ENCODE measurements at regions not wholly inside any gene's neighbourhood (a gene's known extent, or its start where the extent isn't known, plus 50 kb on each side); places are given as distances from the start of the nearest gene placed in this dataset.

DNA sequence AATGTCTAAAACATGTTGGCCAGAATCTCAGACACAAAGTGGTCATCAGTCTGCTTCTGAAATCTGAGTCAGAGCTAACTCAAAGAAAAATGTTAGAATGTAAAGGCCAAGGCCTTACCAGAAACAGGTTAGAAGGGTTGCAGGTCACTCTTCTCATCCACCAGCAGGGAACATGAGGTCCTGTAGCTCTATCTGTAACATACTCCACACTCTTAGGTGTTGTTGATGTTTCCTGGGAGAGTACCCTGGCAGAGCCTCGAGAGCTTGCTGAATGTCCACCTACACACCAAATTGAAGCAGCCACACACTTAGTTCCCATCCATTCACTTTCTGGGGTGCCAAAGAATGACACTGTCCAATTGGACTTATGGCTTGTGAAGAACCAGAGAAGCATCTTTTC is 76.6 kb upstream of the INPP4B start:
- Histone ChIP-seq H3K36me3 (replicated peaks in 1 of 2; ENCODE audit: control insufficient read depth in 1 of 2, insufficient read depth in 2 of 2, low read length in 2 of 2) (no peaks in the 10 kb centered on the region), H3K9ac (ENCODE audit: insufficient read depth, low read depth, low read length) (no peak overlapping the region), H2AFZ (ENCODE audit: low read length) (no peak overlapping the region), H3K4me2 (ENCODE audit: low read depth, low read length) (no peak overlapping the region), H3K4me3 (replicated peaks in 1 of 3; ENCODE audit: insufficient read depth in 1 of 3, low read depth in 2 of 3, low read length in 3 of 3) (no peak overlapping the region), H3K27ac (ENCODE audit: extremely low read length, insufficient read depth, low read length) (no peak overlapping the region), H3K9me3 (ENCODE audit: low read length) (no peaks in the 10 kb centered on the region), H3K79me2 (ENCODE audit: insufficient read depth, low read length) (no peaks in the 10 kb centered on the region), H4K20me1 (ENCODE audit: insufficient read depth, low read length) (no peaks in the 10 kb centered on the region), H3K4me1 (ENCODE audit: insufficient read depth, low read length) (no peaks in the 10 kb centered on the region), H3K27me3 (ENCODE audit: control insufficient read depth in 1 of 2, insufficient read depth in 2 of 2, low read length in 2 of 2) (0 out of 5 replicates have a peak, but pooled peaks cover 0 to 1% of the 10 kb centered on the region in 2 experiments)
- TF ChIP-seq CBX1 (IDR thresholded peaks at IDR 0.05; ENCODE audit: low read depth), result no peak
- TF ChIP-seq ZNF136 (CRISPR knock-in tag; IDR thresholded peaks at IDR 0.05; ENCODE audit: low read depth), result no peak
- TF ChIP-seq, protein P1, sequence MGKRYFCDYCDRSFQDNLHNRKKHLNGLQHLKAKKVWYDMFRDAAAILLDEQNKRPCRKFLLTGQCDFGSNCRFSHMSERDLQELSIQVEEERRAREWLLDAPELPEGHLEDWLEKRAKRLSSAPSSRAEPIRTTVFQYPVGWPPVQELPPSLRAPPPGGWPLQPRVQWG (CRISPR knock-in tag; IDR thresholded peaks at IDR 0.05; ENCODE audit: borderline replicate concordance, low read depth), result no peak
- no peak for TF ChIP-seq FOXJ3 (CRISPR knock-in tag; IDR thresholded peaks at IDR 0.05; ENCODE audit: borderline replicate concordance)
- no peak for TF ChIP-seq ADNP (CRISPR knock-in tag; IDR thresholded peaks at IDR 0.05)
- no peak for TF ChIP-seq TCF7L2 (IDR thresholded peaks at IDR 0.05; ENCODE audit: low read depth, low read length)
- TF ChIP-seq TEAD3 (CRISPR knock-in tag; optimal IDR thresholded peaks at IDR 0.05; ENCODE audit: borderline replicate concordance), result no peak
- TF ChIP-seq PRPF4 (IDR thresholded peaks at IDR 0.05; ENCODE audit: low read depth, low read length, poor library complexity, severe bottlenecking), result no peak
- TF ChIP-seq, protein P2, sequence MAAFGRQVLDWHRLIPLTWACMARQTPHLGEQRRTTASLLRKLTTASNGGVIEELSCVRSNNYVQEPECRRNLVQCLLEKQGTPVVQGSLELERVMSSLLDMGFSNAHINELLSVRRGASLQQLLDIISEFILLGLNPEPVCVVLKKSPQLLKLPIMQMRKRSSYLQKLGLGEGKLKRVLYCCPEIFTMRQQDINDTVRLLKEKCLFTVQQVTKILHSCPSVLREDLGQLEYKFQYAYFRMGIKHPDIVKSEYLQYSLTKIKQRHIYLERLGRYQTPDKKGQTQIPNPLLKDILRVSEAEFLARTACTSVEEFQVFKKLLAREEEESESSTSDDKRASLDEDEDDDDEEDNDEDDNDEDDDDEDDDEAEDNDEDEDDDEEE (CRISPR knock-in tag; IDR thresholded peaks at IDR 0.05), result no peak
- no peak for TF ChIP-seq ZNF337 (CRISPR knock-in tag; IDR thresholded peaks at IDR 0.05; ENCODE audit: borderline replicate concordance, low read depth)
- no peak for TF ChIP-seq ARNTL (CRISPR knock-in tag; IDR thresholded peaks at IDR 0.05)
- TF ChIP-seq, protein P3, sequence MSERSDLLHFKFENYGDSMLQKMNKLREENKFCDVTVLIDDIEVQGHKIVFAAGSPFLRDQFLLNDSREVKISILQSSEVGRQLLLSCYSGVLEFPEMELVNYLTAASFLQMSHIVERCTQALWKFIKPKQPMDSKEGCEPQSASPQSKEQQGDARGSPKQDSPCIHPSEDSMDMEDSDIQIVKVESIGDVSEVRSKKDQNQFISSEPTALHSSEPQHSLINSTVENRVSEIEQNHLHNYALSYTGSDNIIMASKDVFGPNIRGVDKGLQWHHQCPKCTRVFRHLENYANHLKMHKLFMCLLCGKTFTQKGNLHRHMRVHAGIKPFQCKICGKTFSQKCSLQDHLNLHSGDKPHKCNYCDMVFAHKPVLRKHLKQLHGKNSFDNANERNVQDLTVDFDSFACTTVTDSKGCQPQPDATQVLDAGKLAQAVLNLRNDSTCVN (CRISPR knock-in tag; IDR thresholded peaks at IDR 0.05; ENCODE audit: borderline replicate concordance), result no peak
- TF ChIP-seq ZNF557 (CRISPR knock-in tag; IDR thresholded peaks at IDR 0.05), result no peak
- TF ChIP-seq, protein P4, sequence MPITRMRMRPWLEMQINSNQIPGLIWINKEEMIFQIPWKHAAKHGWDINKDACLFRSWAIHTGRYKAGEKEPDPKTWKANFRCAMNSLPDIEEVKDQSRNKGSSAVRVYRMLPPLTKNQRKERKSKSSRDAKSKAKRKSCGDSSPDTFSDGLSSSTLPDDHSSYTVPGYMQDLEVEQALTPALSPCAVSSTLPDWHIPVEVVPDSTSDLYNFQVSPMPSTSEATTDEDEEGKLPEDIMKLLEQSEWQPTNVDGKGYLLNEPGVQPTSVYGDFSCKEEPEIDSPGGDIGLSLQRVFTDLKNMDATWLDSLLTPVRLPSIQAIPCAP (CRISPR knock-in tag; IDR thresholded peaks at IDR 0.05; ENCODE audit: low read depth), result no peak
- TF ChIP-seq, protein P5, sequence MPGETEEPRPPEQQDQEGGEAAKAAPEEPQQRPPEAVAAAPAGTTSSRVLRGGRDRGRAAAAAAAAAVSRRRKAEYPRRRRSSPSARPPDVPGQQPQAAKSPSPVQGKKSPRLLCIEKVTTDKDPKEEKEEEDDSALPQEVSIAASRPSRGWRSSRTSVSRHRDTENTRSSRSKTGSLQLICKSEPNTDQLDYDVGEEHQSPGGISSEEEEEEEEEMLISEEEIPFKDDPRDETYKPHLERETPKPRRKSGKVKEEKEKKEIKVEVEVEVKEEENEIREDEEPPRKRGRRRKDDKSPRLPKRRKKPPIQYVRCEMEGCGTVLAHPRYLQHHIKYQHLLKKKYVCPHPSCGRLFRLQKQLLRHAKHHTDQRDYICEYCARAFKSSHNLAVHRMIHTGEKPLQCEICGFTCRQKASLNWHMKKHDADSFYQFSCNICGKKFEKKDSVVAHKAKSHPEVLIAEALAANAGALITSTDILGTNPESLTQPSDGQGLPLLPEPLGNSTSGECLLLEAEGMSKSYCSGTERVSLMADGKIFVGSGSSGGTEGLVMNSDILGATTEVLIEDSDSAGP (CRISPR knock-in tag; IDR thresholded peaks at IDR 0.05; ENCODE audit: borderline replicate concordance), result no peak
- TF ChIP-seq KAT8 (CRISPR knock-in tag; IDR thresholded peaks at IDR 0.05), result no peak
- TF ChIP-seq GATAD1 (CRISPR knock-in tag; IDR thresholded peaks at IDR 0.05), result no peak
- no peak for FAIRE-seq
- intact Hi-C loops (cut with micrococcal nuclease; ENCODE audit: unreplicated experiment) (no loop called here), in situ Hi-C loops (cut with HindIII; ENCODE audit: extremely low pct_ligation_motif_present, low pct_unique_long_range_greater_than_20kb) (no loop called here)
- BruUV-seq (replicated peaks), result no TSS peak
- CTCF ChIA-PET (ENCODE audit: low intra/inter-chr PET ratio, low total read pairs), result no interaction called here
- 0% methylated on average over 1 of the region's 1 CpG for WGBS (ENCODE audit: low lambda C conversion rate)
- POLR2A ChIA-PET, result no interaction called here
- no peak for ATAC-seq
- DNase-seq (ENCODE audit: low spot score), result no peak
